ENCODE measurements at regions not wholly inside any gene's neighbourhood (a gene's known extent, or its start where the extent isn't known, plus 50 kb on each side); places are given as distances from the start of the nearest gene placed in this dataset.
"Not testable (repeated sequence)": the region's sequence is repeated elsewhere in the genome, so short reads cannot be mapped to it uniquely, and the experiment has no call there.

- intact Hi-C loops (cut with DNase I), result no loop called here
- DNase-seq, result peak in 5 of 10 donors; percentile 28 to 88 (median 52)
Observed at GRCh38 chr4:128653527-128654444, 155.7 kb upstream of the JADE1 start.

GRCh38 chr4:128649575-128650205, 159.8 kb upstream of the JADE1 start:
- no peak for DNase-seq
- intact Hi-C loops (cut with DNase I), result no loop called here

GRCh38 chr4:128649161-128649560, 160.3 kb upstream of the JADE1 start:
- intact Hi-C loops (cut with DNase I), result no loop called here
- no peak for DNase-seq

GRCh38 chr4:128648021-128648420, 161.5 kb upstream of the JADE1 start:
- DNase-seq, result no peak
- intact Hi-C loops (cut with DNase I), result no loop called here

- intact Hi-C loops (cut with DNase I); DNase-seq: not testable (repeated sequence)
Observed at GRCh38 chr4:128646893-128647292, 162.6 kb upstream of the JADE1 start.

GRCh38 chr4:128644693-128645654, 164.5 kb upstream of the JADE1 start:
- intact Hi-C loops (cut with DNase I); DNase-seq: not testable (repeated sequence)

GRCh38 chr4:128644107-128644506, 165.4 kb upstream of the JADE1 start:
- DNase-seq; intact Hi-C loops (cut with DNase I): not testable (repeated sequence)

- DNase-seq; intact Hi-C loops (cut with DNase I): not testable (repeated sequence)
Observed at GRCh38 chr4:128641566-128641965, 167.9 kb upstream of the JADE1 start.

- no peak for DNase-seq
- intact Hi-C loops (cut with DNase I), result no loop called here
Observed at GRCh38 chr4:128639541-128640270, 169.8 kb upstream of the JADE1 start.

- no peak for DNase-seq
- intact Hi-C loops (cut with DNase I), result no loop called here
Observed at GRCh38 chr4:128636906-128637305, 172.6 kb upstream of the JADE1 start.

GRCh38 chr4:128635955-128636560, 173.4 kb upstream of the JADE1 start:
- DNase-seq, result no peak
- intact Hi-C loops (cut with DNase I), result no loop called here

GRCh38 chr4:128635141-128635954, 174.2 kb upstream of the JADE1 start:
- DNase-seq, result peak; percentile 58 to 95 (median 74)
- intact Hi-C loops (cut with DNase I), result no loop called here

- no peak for DNase-seq
- intact Hi-C loops (cut with DNase I), result no loop called here
Observed at GRCh38 chr4:128633067-128633466, 176.4 kb upstream of the JADE1 start.

GRCh38 chr4:128630871-128631270, 178.6 kb upstream of the JADE1 start:
- DNase-seq, result no peak
- intact Hi-C loops (cut with DNase I), result no loop called here

GRCh38 chr4:128623508-128624215, 185.8 kb upstream of the JADE1 start:
- intact Hi-C loops (cut with DNase I), result no loop called here
- DNase-seq, result no peak

GRCh38 chr4:128620279-128620965, 189.1 kb upstream of the JADE1 start:
- intact Hi-C loops (cut with DNase I); DNase-seq: not testable (repeated sequence)

GRCh38 chr4:128615197-128615596, 194.3 kb upstream of the JADE1 start:
- intact Hi-C loops (cut with DNase I), result no loop called here
- DNase-seq, result peak in 1 of 10 donors; percentile 26
